H7 (cell line): ENCODE measurements at regions not wholly inside any gene's neighbourhood (a gene's known extent, or its start where the extent isn't known, plus 50 kb on each side); places are given as distances from the start of the nearest gene placed in this dataset.

Experiments used
- DNase-seq: peaks from one replicate; pipeline ENCODE4 v3.0.0; 2012
- H3K27me3 ChIP-seq: 2 replicates; pipeline ENCODE4 v1.6.0; 2011; ENCODE audit warnings: mild to moderate bottlenecking, low read length; ENCODE audit not compliant: control insufficient read depth, insufficient read depth
- H3K36me3 ChIP-seq: replicated peaks from 2 replicates; pipeline ENCODE4 v1.5.1; 2011; ENCODE audit warnings: low read length; ENCODE audit not compliant: control insufficient read depth, insufficient read depth
- H3K4me3 ChIP-seq: 2 replicates; pipeline ENCODE4 v1.5.1; 2011; ENCODE audit warnings: low read depth, mild to moderate bottlenecking, control low read depth, low read length, moderate library complexity; ENCODE audit not compliant: insufficient read depth

GRCh38 chr3:94996743-94997142 is 933.9 kb downstream of the NSUN3 start:
- H3K27me3 ChIP-seq = no peaks in the 10 kb centered on the region
- no peak for DNase-seq
- no peaks in the 10 kb centered on the region for H3K36me3 ChIP-seq

GRCh38 chr3:95002438-95003046 is 939.7 kb downstream of the NSUN3 start:
- no peaks in the 10 kb centered on the region for H3K36me3 ChIP-seq
- H3K4me3 ChIP-seq = no peak overlapping the region
- no peak for DNase-seq
- no peaks in the 10 kb centered on the region for H3K27me3 ChIP-seq

More at GRCh38 chr3:94996743-94997142, 933.9 kb downstream of the NSUN3 start:
- no peak overlapping the region for H3K4me3 ChIP-seq

- H3K4me3 ChIP-seq = no peak overlapping the region
- H3K27me3 ChIP-seq = no peaks in the 10 kb centered on the region
- no peak for DNase-seq
- H3K36me3 ChIP-seq = no peaks in the 10 kb centered on the region
Observed at GRCh38 chr3:95028688-95029087, 965.8 kb downstream of the NSUN3 start.

GRCh38 chr3:95029644-95030043 is 966.8 kb downstream of the NSUN3 start:
- DNase-seq = no peak
- Histone ChIP-seq H3K27me3 (no peaks in the 10 kb centered on the region), H3K36me3 (no peaks in the 10 kb centered on the region), H3K4me3 (no peak overlapping the region)

- H3K4me3 ChIP-seq = no peak overlapping the region
- no peaks in the 10 kb centered on the region for H3K27me3 ChIP-seq
- no peaks in the 10 kb centered on the region for H3K36me3 ChIP-seq
- DNase-seq = no peak
Observed at GRCh38 chr3:95036526-95037021, 973.7 kb downstream of the NSUN3 start.

GRCh38 chr3:95037097-95037496 is 974.2 kb downstream of the NSUN3 start:
- no peak for DNase-seq
- H3K4me3 ChIP-seq = no peak overlapping the region
- H3K27me3 ChIP-seq = no peaks in the 10 kb centered on the region
- H3K36me3 ChIP-seq = no peaks in the 10 kb centered on the region

GRCh38 chr3:95037927-95038326 is 975.1 kb downstream of the NSUN3 start:
- Histone ChIP-seq H3K36me3 (no peaks in the 10 kb centered on the region), H3K27me3 (no peaks in the 10 kb centered on the region), H3K4me3 (no peak overlapping the region)
- DNase-seq = no peak

- DNase-seq = no peak
- H3K36me3 ChIP-seq = no peaks in the 10 kb centered on the region
- no peaks in the 10 kb centered on the region for H3K27me3 ChIP-seq
- H3K4me3 ChIP-seq = no peak overlapping the region
Observed at GRCh38 chr3:95044101-95044500, 981.2 kb downstream of the NSUN3 start.

- Histone ChIP-seq H3K27me3 (no peaks in the 10 kb centered on the region), H3K36me3 (no peaks in the 10 kb centered on the region), H3K4me3 (no peak overlapping the region)
- DNase-seq = no peak
Observed at GRCh38 chr3:95048564-95048963, 985.7 kb downstream of the NSUN3 start.

GRCh38 chr3:95049841-95050240 is 987.0 kb downstream of the NSUN3 start:
- no peak for DNase-seq
- no peaks in the 10 kb centered on the region for H3K27me3 ChIP-seq
- no peak overlapping the region for H3K4me3 ChIP-seq
- no peaks in the 10 kb centered on the region for H3K36me3 ChIP-seq

- DNase-seq = no peak
- no peak overlapping the region for H3K4me3 ChIP-seq
- H3K36me3 ChIP-seq = no peaks in the 10 kb centered on the region
- H3K27me3 ChIP-seq = no peaks in the 10 kb centered on the region
Observed at GRCh38 chr3:95055288-95055687, 992.4 kb downstream of the NSUN3 start.

- DNase-seq = no peak
- Histone ChIP-seq H3K36me3 (no peaks in the 10 kb centered on the region), H3K4me3 (no peak overlapping the region), H3K27me3 (no peaks in the 10 kb centered on the region)
Observed at GRCh38 chr3:95082191-95082590, 1019.3 kb downstream of the NSUN3 start.

- no peaks in the 10 kb centered on the region for H3K27me3 ChIP-seq
- H3K4me3 ChIP-seq = no peak overlapping the region
- H3K36me3 ChIP-seq = no peaks in the 10 kb centered on the region
- DNase-seq = no peak
Observed at GRCh38 chr3:95084738-95085137, 1021.9 kb downstream of the NSUN3 start.

- peak; percentile 1 for DNase-seq
- Histone ChIP-seq H3K36me3 (no peaks in the 10 kb centered on the region), H3K27me3 (no peaks in the 10 kb centered on the region), H3K4me3 (no peak overlapping the region)
Observed at GRCh38 chr3:95088464-95088863, 1025.6 kb downstream of the NSUN3 start.

GRCh38 chr3:95097493-95097892 is 1034.6 kb downstream of the NSUN3 start:
- no peaks in the 10 kb centered on the region for H3K27me3 ChIP-seq
- no peaks in the 10 kb centered on the region for H3K36me3 ChIP-seq
- no peak for DNase-seq
- H3K4me3 ChIP-seq = no peak overlapping the region

GRCh38 chr3:95120921-95121320 is 1058.1 kb downstream of the NSUN3 start:
- no peak overlapping the region for H3K4me3 ChIP-seq
- no peak for DNase-seq
- no peaks in the 10 kb centered on the region for H3K27me3 ChIP-seq
- H3K36me3 ChIP-seq = no peaks in the 10 kb centered on the region; the same call in 1 of the 2 replicates
